ENCODE measurements at regions not wholly inside any gene's neighbourhood (a gene's known extent, or its start where the extent isn't known, plus 50 kb on each side); places are given as distances from the start of the nearest gene placed in this dataset.

GRCh38 chr2:42843611-42844010 is 51.2 kb upstream of the HAAO start:
- no peak for TF ChIP-seq CTCF (conservative IDR thresholded peaks at IDR 0.05)
- no peak for TF ChIP-seq ZFX (IDR thresholded peaks at IDR 0.05)
